Right lobe of liver (tissue), 4 donors: ENCODE measurements at regions not wholly inside any gene's neighbourhood (a gene's known extent, or its start where the extent isn't known, plus 50 kb on each side); places are given as distances from the start of the nearest gene placed in this dataset.

Source experiments
- CTCF ChIP-seq, 4 donors: fragments of 200-600 bp in 3 of 4; fragments of 450-650 bp in 1 of 4; IDR thresholded peaks; one replicate each; pipeline versions ENCODE4 v1.5.1 to v1.8.0; 2016 to 2022; ENCODE audit warnings: antibody characterized with exemption in 4 of 4, mild to moderate bottlenecking in 2 of 4
- POLR2A ChIP-seq: fragments of 450-650 bp; IDR thresholded peaks from one replicate; pipeline ENCODE4 v1.6.1; 2017; ENCODE audit warnings: antibody characterized with exemption, mild to moderate bottlenecking
- donor health status: DM: no; HTN: no; CAD: no.
- donor health status: DM: no; HTN: no; CAD: no.
- donor health status: DM: no; HTN: yes; CAD: no.

- TF ChIP-seq CTCF (IDR thresholded peaks at IDR 0.05) (no peak), POLR2A (no peak)
Observed at GRCh38 chr10:107413971-107414370, 249.5 kb upstream of the SORCS1 start.
